Smooth muscle cell of the brain vasculature (primary cell): ENCODE measurements at regions not wholly inside any gene's neighbourhood (a gene's known extent, or its start where the extent isn't known, plus 50 kb on each side); places are given as distances from the start of the nearest gene placed in this dataset.

ENCODE experiments used
- DNase-seq: peaks from one replicate; pipeline ENCODE4 v3.0.0-alpha.2; 2012; ENCODE audit warnings: low read depth, low spot score

GRCh38 chr11:131231317-131231940 lies 139.0 kb upstream of the NTM start:
- no peak for DNase-seq

GRCh38 chr11:131232261-131232660 lies 138.2 kb upstream of the NTM start:
- DNase-seq, result no peak

- DNase-seq, result no peak
These were observed 136.2 kb upstream of the NTM start for GRCh38 chr11:131234221-131234620.

- no peak for DNase-seq
These were observed 134.8 kb upstream of the NTM start for GRCh38 chr11:131235328-131236298.

- DNase-seq, result no peak
These were observed 130.0 kb upstream of the NTM start for GRCh38 chr11:131240421-131240820.

- DNase-seq, result no peak
These were observed 127.9 kb upstream of the NTM start for GRCh38 chr11:131242476-131243000.

- no peak for DNase-seq
These were observed 124.3 kb upstream of the NTM start for GRCh38 chr11:131246156-131246555.

- DNase-seq, result no peak
These were observed 123.8 kb upstream of the NTM start for GRCh38 chr11:131246663-131247062.

- no peak for DNase-seq
These were observed 121.8 kb upstream of the NTM start for GRCh38 chr11:131248588-131248987.

- DNase-seq, result no peak
These were observed 117.2 kb upstream of the NTM start for GRCh38 chr11:131253142-131253655.

GRCh38 chr11:131253656-131254151 lies 116.7 kb upstream of the NTM start:
- DNase-seq, result no peak

GRCh38 chr11:131254254-131254653 lies 116.2 kb upstream of the NTM start:
- no peak for DNase-seq

- DNase-seq, result no peak
These were observed 96.2 kb upstream of the NTM start for GRCh38 chr11:131274233-131274632.

- DNase-seq, result no peak
These were observed 94.8 kb upstream of the NTM start for GRCh38 chr11:131275580-131275979.

GRCh38 chr11:131278472-131278871 lies 91.9 kb upstream of the NTM start:
- DNase-seq, result no peak

GRCh38 chr11:131279654-131280384 lies 90.6 kb upstream of the NTM start:
- no peak for DNase-seq

- DNase-seq, result no peak
These were observed 89.1 kb upstream of the NTM start for GRCh38 chr11:131281316-131281715.

- DNase-seq, result no peak
These were observed 86.4 kb upstream of the NTM start for GRCh38 chr11:131284041-131284440.

- no peak for DNase-seq
These were observed 81.8 kb upstream of the NTM start for GRCh38 chr11:131288521-131289091.

- DNase-seq, result no peak
These were observed 80.2 kb upstream of the NTM start for GRCh38 chr11:131290185-131290584.

- no peak for DNase-seq
These were observed 74.4 kb upstream of the NTM start for GRCh38 chr11:131295986-131296385.
